Activated CD4-positive, alpha-beta T cell treated with anti-CD3 and anti-CD28 coated beads, Interleukin-2, amount 10 ng/mL, durations not matched to agents 7 days and 5 days (primary cell): ENCODE measurements at regions not wholly inside any gene's neighbourhood (a gene's known extent, or its start where the extent isn't known, plus 50 kb on each side); places are given as distances from the start of the nearest gene placed in this dataset.

ENCODE experiments used
- CTCF ChIA-PET: fragments of 350-600 bp; sonication (Branson Sonifier 250); formaldehyde crosslinking; loops from one replicate; lab custom pipeline; 2021; ENCODE audit warnings: antibody characterized with exemption; lab: Charles Lee
- POLR2A ChIA-PET: fragments of 350-600 bp; sonication (Branson Sonifier 250); formaldehyde crosslinking; loops from one replicate; lab custom pipeline; 2021; ENCODE audit warnings: antibody characterized with exemption; lab: Charles Lee
- DNase-seq: peaks from one replicate; pipeline ENCODE4 v3.0.0-alpha.2; 2020
- H3K27ac Mint-ChIP-seq: one replicate; pipeline ENCODE4 v1.8.0; 2021; ENCODE audit warnings: mild to moderate bottlenecking, moderate library complexity, mixed read lengths
- H3K27me3 Mint-ChIP-seq: one replicate; pipeline ENCODE4 v1.8.0; 2021; ENCODE audit warnings: mixed read lengths
- H3K36me3 Mint-ChIP-seq: one replicate; pipeline ENCODE4 v1.8.0; 2021; ENCODE audit warnings: low read depth, mixed read lengths
- H3K4me1 Mint-ChIP-seq: one replicate; pipeline ENCODE4 v1.8.0; 2021; ENCODE audit warnings: mixed read lengths
- H3K4me3 Mint-ChIP-seq: one replicate; pipeline ENCODE4 v1.8.0; 2021; ENCODE audit warnings: mild to moderate bottlenecking, moderate library complexity, mixed read lengths
- H3K9me3 Mint-ChIP-seq: one replicate; pipeline ENCODE4 v1.8.0; 2021; ENCODE audit warnings: mixed read lengths

GRCh38 chr2:76640905-76641304 is 881.3 kb downstream of the LRRTM4 start:
- ChIA-PET POLR2A (no interaction called here), CTCF (no interaction called here)
- H3K36me3 Mint-ChIP-seq, result no peaks in the 10 kb centered on the region

GRCh38 chr2:76639171-76639680 is 883.0 kb downstream of the LRRTM4 start:
- Mint-ChIP-seq H3K27me3 (no peaks in the 10 kb centered on the region), H3K4me3 (no peak overlapping the region), H3K36me3 (no peaks in the 10 kb centered on the region), H3K4me1 (no peaks in the 10 kb centered on the region), H3K27ac (no peak overlapping the region), H3K9me3 (peaks cover 2% of the 10 kb centered on the region)
- ChIA-PET CTCF (no interaction called here), POLR2A (no interaction called here)
- DNase-seq, result no peak

More at GRCh38 chr2:76640905-76641304, 881.3 kb downstream of the LRRTM4 start:
- DNase-seq, result no peak
- Mint-ChIP-seq H3K9me3 (peaks cover 7% of the 10 kb centered on the region), H3K4me3 (no peak overlapping the region), H3K4me1 (no peaks in the 10 kb centered on the region), H3K27ac (no peak overlapping the region), H3K27me3 (no peaks in the 10 kb centered on the region)

DNA sequence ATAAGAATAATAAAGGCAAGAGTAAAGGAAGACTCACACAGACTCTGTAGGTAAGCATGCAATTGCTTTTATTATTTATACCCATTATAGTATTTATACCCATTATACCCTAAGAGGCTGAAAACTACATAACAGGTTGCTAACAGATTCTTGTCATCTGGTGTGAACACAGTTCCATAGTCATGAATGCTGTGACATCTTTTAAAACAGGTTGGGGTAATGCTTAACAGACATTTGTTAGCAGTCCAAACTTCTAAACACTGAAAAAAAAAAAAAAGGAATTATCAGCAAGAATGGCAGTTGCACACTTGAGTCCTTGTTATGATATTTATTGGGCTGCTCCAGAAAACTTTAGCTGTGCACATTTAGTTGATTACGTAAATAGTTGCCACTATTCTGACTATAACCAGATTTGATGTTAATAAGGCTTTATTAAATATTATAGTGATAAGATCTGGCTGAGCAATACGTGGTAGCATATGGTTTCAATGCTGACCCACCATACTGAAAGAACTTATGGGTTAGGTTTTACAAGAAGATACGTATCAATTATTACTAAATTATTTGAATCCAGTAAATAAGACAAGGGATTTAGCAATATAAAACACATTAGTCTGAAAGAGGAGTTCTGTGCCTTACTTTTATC is 888.8 kb downstream of the LRRTM4 start:
- Mint-ChIP-seq H3K4me1 (no peaks in the 10 kb centered on the region), H3K9me3 (no peaks in the 10 kb centered on the region), H3K4me3 (no peak overlapping the region), H3K27ac (no peak overlapping the region), H3K36me3 (no peaks in the 10 kb centered on the region), H3K27me3 (no peaks in the 10 kb centered on the region)
- ChIA-PET POLR2A (no interaction called here), CTCF (no interaction called here)
- no peak for DNase-seq

DNA sequence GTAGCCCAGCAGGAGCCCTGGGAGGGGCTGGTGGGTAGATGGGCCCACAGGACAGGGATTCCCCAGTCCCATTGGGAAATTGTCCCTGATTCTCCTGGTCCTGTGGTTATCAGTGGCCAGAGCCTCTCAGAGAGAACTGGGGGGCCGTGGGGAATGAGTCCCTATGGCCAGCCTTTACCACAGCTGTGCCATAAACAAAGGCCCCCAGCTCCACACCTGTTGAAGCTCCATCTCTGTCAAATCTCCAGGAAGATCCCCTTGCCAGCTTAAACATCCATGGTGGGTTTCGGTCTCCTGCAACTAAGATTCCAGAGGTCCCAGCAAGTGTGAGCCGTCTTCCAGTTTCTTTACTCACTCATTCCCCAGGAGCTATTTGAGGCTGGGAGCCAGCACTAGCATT is 897.1 kb downstream of the LRRTM4 start:
- DNase-seq, result no peak
- H3K4me1 Mint-ChIP-seq, result no peaks in the 10 kb centered on the region
- H3K4me3 Mint-ChIP-seq, result no peak overlapping the region
- CTCF ChIA-PET, result no interaction called here
- no peak overlapping the region for H3K27ac Mint-ChIP-seq
- POLR2A ChIA-PET, result no interaction called here
- H3K9me3 Mint-ChIP-seq, result peaks cover 5% of the 10 kb centered on the region
- H3K36me3 Mint-ChIP-seq, result no peaks in the 10 kb centered on the region
- H3K27me3 Mint-ChIP-seq, result no peaks in the 10 kb centered on the region

GRCh38 chr2:76613330-76613729 is 902.6 kb upstream of the GCFC2 start:
- Mint-ChIP-seq H3K4me1 (no peaks in the 10 kb centered on the region), H3K36me3 (no peaks in the 10 kb centered on the region), H3K4me3 (no peak overlapping the region), H3K27me3 (no peaks in the 10 kb centered on the region), H3K27ac (no peak overlapping the region), H3K9me3 (peaks cover 2% of the 10 kb centered on the region)
- POLR2A ChIA-PET, result no interaction called here
- no peak for DNase-seq
- CTCF ChIA-PET, result no interaction called here

DNA sequence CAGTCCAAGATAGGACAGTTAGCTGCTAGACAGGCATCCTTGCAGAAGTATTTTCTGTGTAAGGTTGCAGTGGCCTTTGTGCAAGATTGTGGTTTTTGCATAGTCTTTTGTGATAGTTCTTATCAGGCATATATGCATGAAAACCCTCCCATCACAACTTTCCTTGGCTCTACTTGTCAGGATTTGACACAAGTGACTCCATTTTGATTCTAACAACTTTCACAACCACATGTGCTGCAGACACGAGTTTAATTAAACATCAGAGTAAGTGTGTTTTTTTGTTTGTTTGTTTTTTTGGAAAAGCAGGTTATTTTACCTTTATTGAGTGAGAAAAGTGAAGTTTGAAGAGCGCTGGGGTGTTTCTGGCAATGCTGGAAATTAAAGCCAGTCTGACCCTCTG is 902.0 kb upstream of the GCFC2 start:
- ChIA-PET CTCF (no interaction called here), POLR2A (no interaction called here)
- DNase-seq, result no peak
- Mint-ChIP-seq H3K27ac (no peak overlapping the region), H3K36me3 (no peaks in the 10 kb centered on the region), H3K4me3 (no peak overlapping the region), H3K27me3 (no peaks in the 10 kb centered on the region), H3K9me3 (no peaks in the 10 kb centered on the region), H3K4me1 (no peaks in the 10 kb centered on the region)

- ChIA-PET POLR2A (no interaction called here), CTCF (no interaction called here)
- no peak overlapping the region for H3K4me3 Mint-ChIP-seq
- H3K27ac Mint-ChIP-seq, result no peak overlapping the region
- no peak for DNase-seq
- H3K27me3 Mint-ChIP-seq, result no peaks in the 10 kb centered on the region
- no peaks in the 10 kb centered on the region for H3K4me1 Mint-ChIP-seq
- no peaks in the 10 kb centered on the region for H3K9me3 Mint-ChIP-seq
- H3K36me3 Mint-ChIP-seq, result no peaks in the 10 kb centered on the region
These were observed 899.7 kb upstream of the GCFC2 start for GRCh38 chr2:76610451-76610850.

DNA sequence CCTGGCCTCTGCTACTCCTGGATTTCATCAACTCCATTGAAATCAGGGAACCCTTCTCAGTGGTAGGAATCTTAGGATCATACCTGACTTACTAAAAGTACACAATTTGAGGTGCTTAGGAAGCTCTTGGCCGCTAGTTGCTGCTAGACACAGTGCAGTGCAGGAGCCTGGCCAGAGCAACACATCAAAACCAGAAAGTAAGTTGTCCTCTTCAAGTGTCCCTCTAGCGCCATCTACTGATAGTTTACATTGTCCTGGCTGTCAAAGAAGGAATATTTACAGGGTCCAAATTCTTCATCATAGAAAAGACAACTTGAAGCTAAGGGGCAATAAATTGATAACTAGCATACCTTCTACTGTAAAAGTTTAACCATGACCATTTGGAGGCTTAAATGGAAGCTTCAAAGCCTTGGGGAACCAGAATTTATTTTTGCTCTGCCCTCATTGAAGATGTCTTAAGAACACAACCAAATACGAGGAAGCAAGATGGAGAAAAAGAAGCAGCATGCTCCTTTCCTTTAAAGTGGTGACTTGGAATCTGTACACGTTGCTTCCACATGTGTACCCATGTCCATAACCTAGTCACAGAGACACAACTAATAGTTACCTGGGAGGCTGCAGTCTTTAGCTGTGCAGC is 889.1 kb upstream of the GCFC2 start:
- Mint-ChIP-seq H3K4me3 (no peak overlapping the region), H3K9me3 (no peaks in the 10 kb centered on the region), H3K36me3 (no peaks in the 10 kb centered on the region), H3K27ac (no peak overlapping the region), H3K27me3 (no peaks in the 10 kb centered on the region), H3K4me1 (no peaks in the 10 kb centered on the region)
- DNase-seq, result peak; percentile 40
- ChIA-PET POLR2A (no interaction called here), CTCF (no interaction called here)

DNA sequence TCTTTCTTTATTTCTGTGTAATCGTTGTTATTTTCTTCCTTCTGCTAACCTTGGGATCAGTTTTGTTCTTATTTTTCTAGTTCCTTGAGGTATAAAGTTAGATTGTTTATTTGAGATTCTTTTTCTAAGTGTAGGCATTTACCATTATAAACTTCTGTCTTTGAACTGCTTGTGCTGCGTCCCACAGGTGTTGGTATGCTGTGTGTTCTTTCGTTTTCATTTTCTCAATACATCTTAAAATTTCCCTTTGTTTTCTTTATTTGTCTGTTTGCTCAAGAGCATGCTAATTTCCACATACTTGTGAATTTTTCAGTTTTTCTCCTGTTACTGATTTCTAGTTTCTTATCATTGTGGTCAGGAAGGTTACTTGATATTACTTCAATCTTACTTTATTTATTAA is 873.8 kb upstream of the GCFC2 start:
- no peak overlapping the region for H3K27ac Mint-ChIP-seq
- H3K4me1 Mint-ChIP-seq, result no peaks in the 10 kb centered on the region
- ChIA-PET CTCF (no interaction called here), POLR2A (no interaction called here)
- H3K27me3 Mint-ChIP-seq, result no peaks in the 10 kb centered on the region
- no peaks in the 10 kb centered on the region for H3K9me3 Mint-ChIP-seq
- no peak overlapping the region for H3K4me3 Mint-ChIP-seq
- DNase-seq, result no peak
- H3K36me3 Mint-ChIP-seq, result no peaks in the 10 kb centered on the region

DNA sequence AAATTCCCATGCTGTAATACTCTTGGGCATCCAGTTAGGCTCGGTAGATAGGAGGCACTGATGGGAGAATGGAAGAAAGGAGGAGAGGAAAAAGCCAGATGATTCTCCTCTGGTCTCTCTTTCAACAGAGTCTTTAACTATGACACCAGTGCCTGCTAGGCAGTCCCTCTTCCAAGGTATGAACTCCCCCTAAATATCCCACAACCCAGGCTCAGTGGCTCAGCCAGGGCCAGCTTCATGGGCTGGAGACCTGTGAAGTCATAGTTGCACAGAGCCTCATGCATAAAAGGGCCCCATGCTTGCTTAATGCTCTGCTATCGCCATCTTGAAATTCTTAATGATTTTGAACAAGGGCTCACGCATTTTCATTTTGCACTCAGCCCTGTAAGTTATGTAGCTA is 869.2 kb upstream of the GCFC2 start:
- no peak overlapping the region for H3K4me3 Mint-ChIP-seq
- CTCF ChIA-PET, result no interaction called here
- POLR2A ChIA-PET, result no interaction called here

GRCh38 chr2:76572981-76573380 is 862.3 kb upstream of the GCFC2 start:
- no peaks in the 10 kb centered on the region for H3K36me3 Mint-ChIP-seq
- H3K9me3 Mint-ChIP-seq, result peaks cover 5% of the 10 kb centered on the region
- ChIA-PET POLR2A (no interaction called here), CTCF (no interaction called here)
- DNase-seq, result no peak
- H3K4me3 Mint-ChIP-seq, result no peak overlapping the region
- no peaks in the 10 kb centered on the region for H3K4me1 Mint-ChIP-seq
- no peaks in the 10 kb centered on the region for H3K27me3 Mint-ChIP-seq
- H3K27ac Mint-ChIP-seq, result no peak overlapping the region

More for the DNA sequence above, 869.2 kb upstream of the GCFC2 start:
- no peaks in the 10 kb centered on the region for H3K27me3 Mint-ChIP-seq
- no peaks in the 10 kb centered on the region for H3K4me1 Mint-ChIP-seq
- peaks cover 6% of the 10 kb centered on the region for H3K9me3 Mint-ChIP-seq
- no peak for DNase-seq
- H3K27ac Mint-ChIP-seq, result no peak overlapping the region
- H3K36me3 Mint-ChIP-seq, result no peaks in the 10 kb centered on the region

DNA sequence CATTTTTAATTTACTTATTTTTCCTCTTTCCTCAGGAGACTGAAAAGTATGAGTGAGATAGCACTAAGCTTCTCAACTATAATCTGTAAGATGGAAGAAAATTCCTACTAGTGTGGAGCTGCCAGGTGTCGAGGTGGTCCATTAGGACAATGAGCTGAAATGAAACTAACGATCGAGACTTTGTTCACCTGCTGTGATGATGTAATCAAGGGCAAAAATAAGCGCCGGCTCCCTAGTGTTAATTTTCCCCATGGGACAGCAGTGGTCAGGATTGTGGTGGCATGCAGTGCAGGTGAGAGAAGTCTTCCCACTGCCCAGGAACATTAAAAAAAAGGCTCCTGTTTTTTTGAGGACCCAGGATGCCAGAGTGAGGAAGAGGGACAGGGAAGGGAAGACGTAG is 859.1 kb upstream of the GCFC2 start:
- ChIA-PET POLR2A (no interaction called here), CTCF (no interaction called here)
- Mint-ChIP-seq H3K27me3 (no peaks in the 10 kb centered on the region), H3K4me3 (no peak overlapping the region), H3K36me3 (no peaks in the 10 kb centered on the region), H3K9me3 (no peaks in the 10 kb centered on the region), H3K27ac (no peak overlapping the region), H3K4me1 (no peaks in the 10 kb centered on the region)
- DNase-seq, result no peak

GRCh38 chr2:76567478-76567877 is 856.8 kb upstream of the GCFC2 start:
- no peak for DNase-seq
- Mint-ChIP-seq H3K27me3 (no peaks in the 10 kb centered on the region), H3K36me3 (no peaks in the 10 kb centered on the region), H3K9me3 (no peaks in the 10 kb centered on the region), H3K27ac (no peak overlapping the region), H3K4me3 (no peak overlapping the region), H3K4me1 (no peaks in the 10 kb centered on the region)
- ChIA-PET POLR2A (no interaction called here), CTCF (no interaction called here)

DNA sequence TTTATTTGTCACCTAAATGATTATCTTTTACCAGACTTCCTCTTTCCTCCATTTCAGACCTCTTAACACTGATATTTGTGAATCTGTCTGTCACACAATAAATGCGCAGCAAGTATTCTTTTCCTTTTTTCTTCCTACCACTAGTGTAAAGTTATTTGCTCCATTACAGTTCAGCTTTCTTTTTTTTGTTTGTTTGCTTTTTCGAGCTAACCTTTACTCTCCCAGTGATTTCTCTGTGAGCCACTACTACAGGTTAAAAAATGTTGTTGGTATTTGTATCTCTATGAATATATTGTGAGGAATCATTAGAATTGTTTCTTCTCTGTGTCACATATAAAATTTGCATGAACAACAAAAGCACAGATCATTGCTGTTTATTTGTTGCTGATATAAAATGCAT is 854.0 kb upstream of the GCFC2 start:
- Mint-ChIP-seq H3K36me3 (no peaks in the 10 kb centered on the region), H3K4me3 (no peak overlapping the region), H3K4me1 (no peaks in the 10 kb centered on the region), H3K27ac (no peak overlapping the region), H3K27me3 (no peaks in the 10 kb centered on the region), H3K9me3 (no peaks in the 10 kb centered on the region)
- no peak for DNase-seq
- POLR2A ChIA-PET, result no interaction called here
- CTCF ChIA-PET, result no interaction called here
